ENCODE measurements at regions not wholly inside any gene's neighbourhood (a gene's known extent, or its start where the extent isn't known, plus 50 kb on each side); places are given as distances from the start of the nearest gene placed in this dataset.

DNA sequence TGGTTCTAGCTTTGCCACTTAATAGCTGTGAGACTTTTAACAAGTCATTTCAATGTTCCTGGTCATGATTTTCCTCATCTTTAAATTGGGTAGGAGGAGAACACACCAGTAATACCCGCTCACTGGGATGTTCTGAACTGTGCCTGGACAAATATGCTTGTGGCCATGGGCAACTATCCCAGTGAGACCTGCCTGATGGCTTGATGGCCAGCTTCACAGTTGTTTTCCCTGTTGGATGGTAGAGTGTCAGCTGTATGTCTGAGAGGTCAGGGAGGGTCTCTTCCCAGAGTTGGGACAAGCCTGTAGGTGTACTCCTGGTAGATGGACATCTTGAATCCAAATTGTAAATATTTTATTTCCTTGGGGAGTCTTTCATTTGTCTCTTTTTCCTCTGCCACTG lies 92.5 kb upstream of the PFN2 start:
- WGBS (ENCODE audit: insufficient coverage), result 100% methylated on average over 1 of the region's 1 CpG
- H3K79me2 ChIP-seq (ENCODE audit: insufficient read depth, low read length), result no peaks in the 10 kb centered on the region
- H3K4me3 ChIP-seq (replicated peaks in 1 of 3; ENCODE audit: low read depth in 2 of 3, low read length in 3 of 3), result no peak overlapping the region
- H3K27me3 ChIP-seq (ENCODE audit: control insufficient read depth in 2 of 2, insufficient read depth in 2 of 2, low read length in 2 of 2), result no peaks in the 10 kb centered on the region
- no peaks in the 10 kb centered on the region for H3K9me3 ChIP-seq (replicated peaks in 1 of 2; ENCODE audit: control insufficient read depth in 1 of 2, insufficient read depth in 1 of 2, low read length in 2 of 2)
- DNase-seq, result no peak
- TF ChIP-seq, protein P1, sequence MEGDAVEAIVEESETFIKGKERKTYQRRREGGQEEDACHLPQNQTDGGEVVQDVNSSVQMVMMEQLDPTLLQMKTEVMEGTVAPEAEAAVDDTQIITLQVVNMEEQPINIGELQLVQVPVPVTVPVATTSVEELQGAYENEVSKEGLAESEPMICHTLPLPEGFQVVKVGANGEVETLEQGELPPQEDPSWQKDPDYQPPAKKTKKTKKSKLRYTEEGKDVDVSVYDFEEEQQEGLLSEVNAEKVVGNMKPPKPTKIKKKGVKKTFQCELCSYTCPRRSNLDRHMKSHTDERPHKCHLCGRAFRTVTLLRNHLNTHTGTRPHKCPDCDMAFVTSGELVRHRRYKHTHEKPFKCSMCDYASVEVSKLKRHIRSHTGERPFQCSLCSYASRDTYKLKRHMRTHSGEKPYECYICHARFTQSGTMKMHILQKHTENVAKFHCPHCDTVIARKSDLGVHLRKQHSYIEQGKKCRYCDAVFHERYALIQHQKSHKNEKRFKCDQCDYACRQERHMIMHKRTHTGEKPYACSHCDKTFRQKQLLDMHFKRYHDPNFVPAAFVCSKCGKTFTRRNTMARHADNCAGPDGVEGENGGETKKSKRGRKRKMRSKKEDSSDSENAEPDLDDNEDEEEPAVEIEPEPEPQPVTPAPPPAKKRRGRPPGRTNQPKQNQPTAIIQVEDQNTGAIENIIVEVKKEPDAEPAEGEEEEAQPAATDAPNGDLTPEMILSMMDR (IDR thresholded peaks at IDR 0.05), result no peak
- no peak overlapping the region for H3K27ac ChIP-seq (ENCODE audit: low read depth in 1 of 2, low read length in 2 of 2)
- no peaks in the 10 kb centered on the region for H3K36me3 ChIP-seq (replicated peaks in 1 of 2; ENCODE audit: control insufficient read depth in 1 of 2, insufficient read depth in 2 of 2, low read length in 2 of 2)
- no peak overlapping the region for H3K27ac Mint-ChIP-seq
- H3K4me1 ChIP-seq (ENCODE audit: control insufficient read depth in 1 of 2, insufficient read depth in 2 of 2, low read length in 2 of 2), result no peaks in the 10 kb centered on the region
- H4K20me1 ChIP-seq (ENCODE audit: insufficient read depth, low read length), result no peaks in the 10 kb centered on the region
- no peaks in the 10 kb centered on the region for H3K36me3 Mint-ChIP-seq
- no peak overlapping the region for H3K4me2 ChIP-seq (replicated peaks; ENCODE audit: extremely low read depth, low read length, poor library complexity, severe bottlenecking)
- H3K9ac ChIP-seq (ENCODE audit: insufficient read depth, low read length, poor library complexity, severe bottlenecking), result no peak overlapping the region
- no peak overlapping the region for H3K4me3 Mint-ChIP-seq
- no peaks in the 10 kb centered on the region for H3K4me1 Mint-ChIP-seq
- intact Hi-C loops (cut with micrococcal nuclease), result no loop called here
- H3K9me3 Mint-ChIP-seq, result no peaks in the 10 kb centered on the region
- peaks cover 8 to 10% (median 9%) of the 10 kb centered on the region in 3 donors for H3K27me3 Mint-ChIP-seq (ENCODE audit: low read depth in 3 of 3)
- no peak overlapping the region for H2AFZ ChIP-seq (ENCODE audit: insufficient read depth, low read depth, low read length, poor library complexity, severe bottlenecking)

- TF ChIP-seq, protein P1 (IDR thresholded peaks at IDR 0.05), result no peak
- Histone ChIP-seq H3K27me3 (ENCODE audit: control insufficient read depth in 2 of 2, insufficient read depth in 2 of 2, low read length in 2 of 2) (no peaks in the 10 kb centered on the region), H3K9ac (ENCODE audit: insufficient read depth, low read length, poor library complexity, severe bottlenecking) (no peak overlapping the region), H3K4me1 (ENCODE audit: control insufficient read depth in 1 of 2, insufficient read depth in 2 of 2, low read length in 2 of 2) (no peaks in the 10 kb centered on the region), H3K79me2 (ENCODE audit: insufficient read depth, low read length) (no peaks in the 10 kb centered on the region), H3K4me2 (replicated peaks; ENCODE audit: extremely low read depth, low read length, poor library complexity, severe bottlenecking) (no peak overlapping the region), H3K27ac (ENCODE audit: low read depth in 1 of 2, low read length in 2 of 2) (no peak overlapping the region), H3K4me3 (replicated peaks in 1 of 3; ENCODE audit: low read depth in 2 of 3, low read length in 3 of 3) (no peak overlapping the region), H3K36me3 (replicated peaks in 1 of 2; ENCODE audit: control insufficient read depth in 1 of 2, insufficient read depth in 2 of 2, low read length in 2 of 2) (no peaks in the 10 kb centered on the region), H2AFZ (ENCODE audit: insufficient read depth, low read depth, low read length, poor library complexity, severe bottlenecking) (no peak overlapping the region), H4K20me1 (ENCODE audit: insufficient read depth, low read length) (no peaks in the 10 kb centered on the region), H3K9me3 (replicated peaks in 1 of 2; ENCODE audit: control insufficient read depth in 1 of 2, insufficient read depth in 1 of 2, low read length in 2 of 2) (no peaks in the 10 kb centered on the region)
- Mint-ChIP-seq H3K27ac (no peak overlapping the region), H3K36me3 (no peaks in the 10 kb centered on the region), H3K27me3 (ENCODE audit: low read depth in 3 of 3) (peaks cover 6 to 8% (median 7%) of the 10 kb centered on the region in 3 donors), H3K9me3 (no peaks in the 10 kb centered on the region), H3K4me1 (no peaks in the 10 kb centered on the region), H3K4me3 (no peak overlapping the region)
- 80% methylated on average over 3 of the region's 6 CpGs for WGBS (ENCODE audit: insufficient coverage)
- no peak for DNase-seq
- intact Hi-C loops (cut with micrococcal nuclease), result no loop called here
Measured at GRCh38 chr3:150062492-150062891, 91.8 kb upstream of the PFN2 start.

Data from CD14-positive monocyte (primary cell).